Thyroid gland (tissue), 4 donors: ENCODE measurements at regions not wholly inside any gene's neighbourhood (a gene's known extent, or its start where the extent isn't known, plus 50 kb on each side); places are given as distances from the start of the nearest gene placed in this dataset.

Experiments
- DNase-seq, 2 donors: peaks; one replicate each; pipeline ENCODE4 v3.0.0-alpha.2; 2019
- H3K27ac ChIP-seq, 3 donors: fragments of 200-600 bp; sonication (generic); 1 replicate in 2 of 3; 2 replicates in 1 of 3; pipeline ENCODE4 v1.5.1; 2016 to 2019; ENCODE audit warnings: mild to moderate bottlenecking in 1 of 3, moderate library complexity in 1 of 3
- H3K27me3 ChIP-seq: fragments of 200-600 bp; sonication (generic); one replicate; pipeline ENCODE4 v1.5.1; 2019
- H3K36me3 ChIP-seq, 2 donors: fragments of 200-600 bp; sonication (generic); one replicate each; pipeline ENCODE4 v1.5.1; 2016 to 2019
- H3K4me1 ChIP-seq, 2 donors: fragments of 200-600 bp; sonication (generic); one replicate each; pipeline ENCODE4 v1.5.1; 2017 to 2019
- H3K4me3 ChIP-seq, 3 donors: fragments of 200-600 bp; sonication (generic); replicated peaks in 1 of 3; 1 replicate in 2 of 3; 2 replicates in 1 of 3; pipeline ENCODE4 v1.5.1; 2016; ENCODE audit warnings: mild to moderate bottlenecking in 1 of 3
- H3K9me3 ChIP-seq: fragments of 200-600 bp; sonication (generic); one replicate; pipeline ENCODE4 v1.5.1; 2017
- POLR2A ChIP-seq, 2 donors: fragments of 450-650 bp; IDR thresholded peaks; one replicate each; pipeline ENCODE4 v1.6.1; 2017; ENCODE audit warnings: antibody characterized with exemption in 2 of 2, mild to moderate bottlenecking in 2 of 2, moderate library complexity in 1 of 2
- WGBS, 2 donors: methylation state at CpG; one replicate each; pipeline ENCODE4 v1.1.5; 2017; 5-methylcytosine and 5-hydroxymethylcytosine counted together
- intact Hi-C: fragments of 100-400 bp; cut with DNase I; formaldehyde crosslinking; loops from one replicate; pipeline ENCODE4 v1.15.1; 2023
- TF ChIP-seq, protein P1 (sequence below), 6 experiments: fragments of 200-600 bp in 3 of 6; fragments of 450-650 bp in 3 of 6; sonication (generic) in 3 of 6; IDR thresholded peaks; one replicate each; pipeline ENCODE4 v1.5.1; 2016 to 2019; ENCODE audit warnings: antibody characterized with exemption in 6 of 6, mild to moderate bottlenecking in 2 of 6, inconsistent platforms in 1 of 6, moderate library complexity in 1 of 6

DNA sequence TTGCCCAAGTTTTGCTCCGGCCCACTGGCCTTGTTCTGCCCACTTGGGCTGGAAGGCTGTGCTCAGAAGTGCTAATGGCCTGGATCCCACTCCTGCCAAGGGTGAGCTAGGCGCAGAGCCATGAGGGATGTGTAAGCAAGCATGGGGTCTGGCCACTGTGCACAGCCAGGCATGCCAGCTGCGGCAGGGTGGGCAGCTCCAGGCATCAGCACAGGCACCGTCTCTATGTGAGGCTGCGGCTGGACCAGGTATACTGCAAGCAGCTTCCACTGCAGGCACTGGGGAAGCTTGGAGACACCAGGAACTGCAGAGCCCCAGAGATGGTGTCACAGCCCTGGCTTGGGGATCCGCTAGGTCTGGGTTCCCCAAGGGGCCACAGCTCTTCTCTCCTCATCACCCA, 264.9 kb downstream of the LRIG3 start:
- Histone ChIP-seq H3K4me1 (no peaks in the 10 kb centered on the region), H3K27me3 (no peaks in the 10 kb centered on the region), H3K9me3 (no peaks in the 10 kb centered on the region), H3K4me3 (no peak overlapping the region), H3K36me3 (no peaks in the 10 kb centered on the region), H3K27ac (no peak overlapping the region)
- TF ChIP-seq, protein P1, sequence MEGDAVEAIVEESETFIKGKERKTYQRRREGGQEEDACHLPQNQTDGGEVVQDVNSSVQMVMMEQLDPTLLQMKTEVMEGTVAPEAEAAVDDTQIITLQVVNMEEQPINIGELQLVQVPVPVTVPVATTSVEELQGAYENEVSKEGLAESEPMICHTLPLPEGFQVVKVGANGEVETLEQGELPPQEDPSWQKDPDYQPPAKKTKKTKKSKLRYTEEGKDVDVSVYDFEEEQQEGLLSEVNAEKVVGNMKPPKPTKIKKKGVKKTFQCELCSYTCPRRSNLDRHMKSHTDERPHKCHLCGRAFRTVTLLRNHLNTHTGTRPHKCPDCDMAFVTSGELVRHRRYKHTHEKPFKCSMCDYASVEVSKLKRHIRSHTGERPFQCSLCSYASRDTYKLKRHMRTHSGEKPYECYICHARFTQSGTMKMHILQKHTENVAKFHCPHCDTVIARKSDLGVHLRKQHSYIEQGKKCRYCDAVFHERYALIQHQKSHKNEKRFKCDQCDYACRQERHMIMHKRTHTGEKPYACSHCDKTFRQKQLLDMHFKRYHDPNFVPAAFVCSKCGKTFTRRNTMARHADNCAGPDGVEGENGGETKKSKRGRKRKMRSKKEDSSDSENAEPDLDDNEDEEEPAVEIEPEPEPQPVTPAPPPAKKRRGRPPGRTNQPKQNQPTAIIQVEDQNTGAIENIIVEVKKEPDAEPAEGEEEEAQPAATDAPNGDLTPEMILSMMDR (IDR thresholded peaks at IDR 0.05), result no peak
- no peak for TF ChIP-seq POLR2A (IDR thresholded peaks at IDR 0.05)
- intact Hi-C loops, result no loop called here
- DNase-seq, result no peak
- 65 to 71% methylated on average over 2 to 3 of the region's 6 CpGs for WGBS, 2 donors

DNA sequence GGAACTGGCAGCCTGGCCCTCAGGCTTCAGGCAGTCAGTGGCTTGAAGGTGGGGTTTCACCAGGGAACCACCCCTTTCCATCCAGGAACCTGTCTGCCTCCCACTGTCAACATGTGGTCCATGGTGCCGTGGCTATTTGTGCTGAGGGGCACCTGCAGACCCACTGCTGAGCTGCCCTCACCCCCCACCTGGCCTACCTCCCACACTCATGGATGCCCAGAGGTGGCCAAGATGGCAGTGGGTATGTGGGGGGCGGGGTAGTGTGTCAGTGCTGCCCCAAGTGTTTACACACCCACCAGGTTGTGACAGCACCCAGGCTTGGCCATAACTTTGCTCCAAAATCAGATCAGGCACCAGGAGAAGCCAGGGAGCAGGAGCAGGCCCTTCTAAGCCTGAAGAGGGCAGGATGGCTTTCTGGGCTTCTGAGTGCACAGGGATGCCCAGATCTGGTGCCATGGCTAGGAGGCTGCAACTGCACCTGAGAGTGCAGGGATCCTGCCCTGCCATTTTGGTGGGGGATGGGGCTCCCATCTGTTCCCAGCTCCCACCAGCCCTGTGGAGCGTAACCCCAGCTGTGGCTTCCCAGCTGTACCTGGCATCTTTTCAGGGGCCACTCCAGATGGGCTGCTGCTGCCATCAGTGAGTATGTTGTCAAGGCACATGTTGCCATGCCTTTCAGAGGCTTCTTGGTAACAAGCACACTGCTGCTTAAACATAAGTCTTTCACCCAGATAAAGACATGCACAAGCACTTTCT, 263.9 kb downstream of the LRIG3 start:
- Histone ChIP-seq H3K9me3 (no peaks in the 10 kb centered on the region), H3K36me3 (no peaks in the 10 kb centered on the region), H3K27ac (no peak overlapping the region), H3K27me3 (no peaks in the 10 kb centered on the region), H3K4me3 (no peak overlapping the region), H3K4me1 (no peaks in the 10 kb centered on the region)
- no peak for DNase-seq
- WGBS, 2 donors, result 92 to 100% methylated on average over 2 of the region's 3 CpGs
- TF ChIP-seq, protein P1 (IDR thresholded peaks at IDR 0.05), result no peak
- TF ChIP-seq POLR2A (IDR thresholded peaks at IDR 0.05), result no peak
- intact Hi-C loops, result no loop called here

DNA sequence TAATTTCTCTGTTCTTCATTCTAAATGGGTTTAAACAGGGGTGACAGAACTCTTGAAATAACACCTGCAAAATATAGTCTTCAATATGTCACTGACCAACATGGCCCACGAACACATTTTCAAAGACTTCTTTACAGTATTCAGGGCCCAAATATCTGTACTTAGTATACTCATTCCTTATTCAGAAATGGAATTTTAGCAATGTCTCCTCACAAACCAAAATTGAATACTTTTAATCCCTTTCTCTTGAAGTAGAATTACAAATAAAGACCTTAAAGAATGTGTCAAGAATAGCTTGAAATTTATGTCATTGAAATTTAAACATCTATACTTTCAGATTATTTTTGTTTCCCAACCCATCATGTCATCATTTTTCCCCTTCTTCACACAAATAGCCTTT, 263.1 kb downstream of the LRIG3 start:
- no peak for DNase-seq

DNA sequence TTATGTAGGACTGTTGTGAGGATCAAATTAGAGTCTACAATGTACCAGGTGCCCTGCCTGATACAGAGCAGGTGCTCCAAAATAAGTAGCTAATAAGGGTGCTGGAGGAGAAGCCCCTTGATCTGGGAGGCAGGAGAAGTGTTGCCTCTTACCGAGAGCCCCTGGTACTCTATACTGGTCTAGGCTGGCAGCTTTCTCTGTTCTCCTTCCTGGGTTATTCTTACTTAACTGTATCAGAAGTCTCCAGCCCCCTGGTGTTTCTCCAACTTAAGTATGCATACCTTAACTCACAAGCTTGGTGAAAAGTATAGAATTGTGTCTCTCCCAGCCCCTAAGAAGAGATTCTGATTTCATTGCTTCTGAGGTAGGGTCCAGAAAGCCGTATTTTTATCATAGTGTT, 254.9 kb downstream of the LRIG3 start:
- Histone ChIP-seq H3K27ac (no peak overlapping the region), H3K36me3 (no peaks in the 10 kb centered on the region), H3K27me3 (no peaks in the 10 kb centered on the region), H3K9me3 (no peaks in the 10 kb centered on the region), H3K4me3 (no peak overlapping the region), H3K4me1 (no peaks in the 10 kb centered on the region)
- TF ChIP-seq POLR2A (IDR thresholded peaks at IDR 0.05), result no peak
- TF ChIP-seq, protein P1 (IDR thresholded peaks at IDR 0.05), result no peak
- WGBS, 2 donors, result 81 to 86% methylated on average over 2 of the region's 2 CpGs
- no peak for DNase-seq
- intact Hi-C loops, result no loop called here

More for the DNA sequence above, 263.1 kb downstream of the LRIG3 start:
- Histone ChIP-seq H3K4me1 (no peaks in the 10 kb centered on the region), H3K9me3 (no peaks in the 10 kb centered on the region), H3K36me3 (no peaks in the 10 kb centered on the region), H3K4me3 (no peak overlapping the region), H3K27ac (no peak overlapping the region), H3K27me3 (no peaks in the 10 kb centered on the region)
- TF ChIP-seq, protein P1 (IDR thresholded peaks at IDR 0.05), result no peak
- no peak for TF ChIP-seq POLR2A (IDR thresholded peaks at IDR 0.05)
- 84 to 88% methylated on average over 1 of the region's 1 CpG for WGBS, 2 donors
- intact Hi-C loops, result no loop called here

DNA sequence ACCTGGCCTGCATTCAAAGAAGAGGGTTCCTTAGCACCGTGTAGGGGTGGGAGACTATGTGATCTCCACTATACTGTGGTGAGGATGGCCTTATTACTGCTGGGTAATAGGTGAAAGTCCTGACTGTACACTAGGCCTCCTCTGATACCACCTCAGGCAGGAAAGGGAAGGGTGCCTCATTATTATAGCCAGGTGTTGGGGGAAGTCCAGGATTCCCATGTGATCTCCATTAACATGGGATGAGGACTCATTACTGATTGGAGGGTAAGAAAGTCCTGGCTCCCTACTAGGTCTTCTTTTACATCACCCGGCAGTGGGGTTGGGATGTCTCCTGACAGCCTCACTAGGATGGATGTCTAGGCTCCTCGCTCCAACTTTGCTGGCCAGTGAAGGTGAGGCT, 252.1 kb downstream of the LRIG3 start:
- intact Hi-C loops, result no loop called here
- Histone ChIP-seq H3K36me3 (no peaks in the 10 kb centered on the region), H3K27me3 (no peaks in the 10 kb centered on the region), H3K27ac (no peak overlapping the region), H3K9me3 (no peaks in the 10 kb centered on the region), H3K4me3 (no peak overlapping the region), H3K4me1 (no peaks in the 10 kb centered on the region)
- WGBS, 2 donors, result 95 to 97% methylated on average over 3 of the region's 3 CpGs
- DNase-seq, result no peak
- no peak for TF ChIP-seq POLR2A (IDR thresholded peaks at IDR 0.05)
- TF ChIP-seq, protein P1 (IDR thresholded peaks at IDR 0.05), result no peak
